ENCODE measurements at regions not wholly inside any gene's neighbourhood (a gene's known extent, or its start where the extent isn't known, plus 50 kb on each side); places are given as distances from the start of the nearest gene placed in this dataset.

DNA sequence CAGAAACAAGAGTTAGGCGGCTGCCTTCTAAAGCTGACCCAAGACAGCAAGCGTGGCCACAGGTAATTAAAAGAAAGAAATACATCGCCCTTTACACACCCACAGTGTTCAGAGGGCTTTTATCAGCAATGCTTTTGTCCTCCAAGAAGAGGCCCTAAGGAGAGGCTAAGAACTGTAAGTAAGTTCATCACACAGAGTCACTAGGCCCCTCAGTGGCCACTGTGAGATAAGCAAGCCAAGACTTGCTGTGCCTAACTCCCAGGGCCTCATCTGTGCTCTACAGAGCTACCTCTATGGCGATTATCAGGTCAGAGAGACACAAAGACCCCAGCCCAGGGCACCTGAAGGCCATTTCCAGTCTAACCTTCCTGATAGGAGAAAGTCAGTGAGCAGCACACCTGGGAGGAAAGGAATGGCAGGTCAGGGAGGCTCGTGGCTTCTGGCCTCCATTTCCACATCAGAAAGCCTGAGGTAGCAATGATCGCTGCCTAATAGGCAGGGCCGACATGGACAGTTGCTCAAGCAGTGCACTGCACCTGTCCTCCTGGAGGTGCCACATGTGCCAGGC, 545.2 kb upstream of the CDH11 start:
- TF ChIP-seq, protein P1, sequence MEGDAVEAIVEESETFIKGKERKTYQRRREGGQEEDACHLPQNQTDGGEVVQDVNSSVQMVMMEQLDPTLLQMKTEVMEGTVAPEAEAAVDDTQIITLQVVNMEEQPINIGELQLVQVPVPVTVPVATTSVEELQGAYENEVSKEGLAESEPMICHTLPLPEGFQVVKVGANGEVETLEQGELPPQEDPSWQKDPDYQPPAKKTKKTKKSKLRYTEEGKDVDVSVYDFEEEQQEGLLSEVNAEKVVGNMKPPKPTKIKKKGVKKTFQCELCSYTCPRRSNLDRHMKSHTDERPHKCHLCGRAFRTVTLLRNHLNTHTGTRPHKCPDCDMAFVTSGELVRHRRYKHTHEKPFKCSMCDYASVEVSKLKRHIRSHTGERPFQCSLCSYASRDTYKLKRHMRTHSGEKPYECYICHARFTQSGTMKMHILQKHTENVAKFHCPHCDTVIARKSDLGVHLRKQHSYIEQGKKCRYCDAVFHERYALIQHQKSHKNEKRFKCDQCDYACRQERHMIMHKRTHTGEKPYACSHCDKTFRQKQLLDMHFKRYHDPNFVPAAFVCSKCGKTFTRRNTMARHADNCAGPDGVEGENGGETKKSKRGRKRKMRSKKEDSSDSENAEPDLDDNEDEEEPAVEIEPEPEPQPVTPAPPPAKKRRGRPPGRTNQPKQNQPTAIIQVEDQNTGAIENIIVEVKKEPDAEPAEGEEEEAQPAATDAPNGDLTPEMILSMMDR (IDR thresholded peaks at IDR 0.05): no peak

DNA sequence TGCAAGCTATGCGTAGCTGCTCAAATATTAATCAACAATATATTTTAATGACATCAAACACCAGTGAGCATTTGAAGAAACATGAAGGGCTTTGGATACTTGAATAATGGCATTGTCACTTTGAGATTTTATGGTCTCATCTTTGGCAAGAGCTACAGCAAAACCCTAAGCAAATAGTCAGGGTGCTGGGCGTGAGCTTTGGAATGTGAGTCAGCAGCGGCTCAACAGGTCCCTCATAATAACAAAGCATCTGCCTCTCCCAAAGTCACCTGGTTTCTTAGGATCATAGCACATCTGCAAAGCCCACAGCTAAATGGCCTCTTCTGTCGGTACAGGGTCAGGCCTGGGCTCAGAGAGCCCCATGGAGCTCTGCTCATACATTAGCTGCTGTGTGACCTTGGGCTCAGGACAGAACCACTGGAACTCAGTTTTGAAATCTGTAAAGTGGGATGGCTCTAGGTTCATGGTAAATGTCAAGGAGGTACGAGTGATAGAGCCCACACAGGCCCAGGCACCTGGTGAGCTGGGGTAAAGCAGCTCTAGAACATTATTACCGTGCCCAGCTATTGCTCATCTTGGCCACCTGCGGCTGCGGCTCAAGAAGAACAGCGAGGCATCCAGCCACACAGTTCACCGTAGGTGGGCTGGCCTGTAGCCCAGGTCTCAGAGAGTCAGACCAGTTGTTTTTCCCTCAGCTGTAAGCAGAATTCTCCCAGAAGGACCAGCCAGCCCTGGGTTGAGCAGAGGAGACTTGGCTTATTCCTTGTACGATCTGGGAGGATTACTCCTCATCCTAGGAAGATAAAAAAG, 544.5 kb upstream of the CDH11 start:
- TF ChIP-seq, protein P1 (IDR thresholded peaks at IDR 0.05): no peak

DNA sequence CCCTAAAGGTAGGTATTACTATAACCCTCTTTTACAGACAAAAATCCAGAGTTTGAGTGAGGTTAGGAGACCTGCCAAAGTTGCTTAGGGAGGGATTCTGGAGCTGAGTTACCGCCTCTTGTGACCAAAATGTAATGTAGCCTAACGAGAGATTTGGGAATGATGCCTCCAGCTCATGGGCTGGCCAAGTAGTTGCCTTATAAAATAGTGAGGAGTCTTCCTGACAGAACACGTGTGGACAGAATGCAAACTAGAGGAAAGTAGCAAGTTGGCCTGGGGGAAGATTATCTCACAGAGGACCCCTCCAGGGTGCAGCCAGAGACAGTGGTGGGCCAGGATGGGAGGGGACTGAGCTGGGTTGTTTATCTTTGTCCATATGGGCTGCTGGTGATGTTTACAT, 543.7 kb upstream of the CDH11 start:
- TF ChIP-seq, protein P1 (IDR thresholded peaks at IDR 0.05): no peak

DNA sequence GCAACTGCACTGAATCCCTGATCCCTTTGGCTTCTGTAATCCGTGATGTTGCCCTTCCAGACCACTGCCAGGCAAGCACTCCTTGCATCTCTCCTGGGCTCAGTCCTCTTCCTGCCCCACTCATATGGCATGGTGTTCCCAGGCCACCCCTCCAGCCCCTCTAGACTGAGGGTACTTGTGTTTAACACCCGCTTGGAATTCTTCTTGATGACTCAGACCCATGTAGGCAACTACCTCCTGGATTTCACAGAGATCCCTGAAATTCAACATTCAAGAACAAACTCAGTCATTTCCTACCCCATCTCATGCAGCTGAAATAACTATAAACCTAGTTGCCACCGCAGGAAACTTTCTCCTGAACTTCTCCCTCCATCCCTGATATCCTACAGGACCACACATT, 541.9 kb upstream of the CDH11 start:
- TF ChIP-seq, protein P1 (IDR thresholded peaks at IDR 0.05): no peak

DNA sequence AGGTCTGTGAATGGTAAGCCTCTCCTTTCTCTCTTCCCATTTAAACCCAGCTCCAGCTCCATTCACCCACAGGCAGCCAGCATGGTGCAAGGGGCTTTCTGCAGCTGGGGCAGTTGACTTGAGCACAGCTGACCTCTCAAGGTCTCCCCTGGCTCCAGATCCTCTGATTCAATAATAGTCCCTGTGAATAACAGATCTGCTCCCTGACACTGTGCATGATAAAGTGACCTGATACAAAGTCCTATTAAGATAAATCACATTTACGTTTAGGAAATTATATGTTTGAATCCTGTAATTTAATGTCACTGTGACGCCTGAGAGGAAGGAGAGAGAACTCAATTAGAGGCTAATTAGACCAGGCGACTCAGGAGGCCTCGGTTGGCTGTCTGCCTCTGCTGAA, 540.4 kb upstream of the CDH11 start:
- TF ChIP-seq, protein P1 (IDR thresholded peaks at IDR 0.05): no peak

DNA sequence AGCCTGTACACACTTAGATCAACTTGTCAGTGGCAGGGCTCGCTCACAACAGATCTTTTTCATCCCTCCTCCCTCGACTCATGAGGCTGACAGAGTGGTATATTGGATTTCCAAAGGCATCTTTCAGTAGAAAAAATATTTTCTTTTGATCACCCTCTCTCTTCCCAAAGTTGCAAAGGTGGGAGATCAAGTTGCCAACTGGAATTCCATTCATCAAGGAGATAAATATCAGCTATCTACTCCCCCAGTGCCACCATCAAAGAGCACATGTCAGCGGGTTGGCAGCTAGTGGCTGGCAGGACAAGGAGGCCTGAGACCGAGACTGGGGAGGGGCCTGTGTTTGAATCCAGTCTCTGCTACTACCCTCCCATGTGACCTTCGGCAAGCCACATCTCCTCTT, 539.7 kb upstream of the CDH11 start:
- TF ChIP-seq, protein P1 (IDR thresholded peaks at IDR 0.05): no peak

DNA sequence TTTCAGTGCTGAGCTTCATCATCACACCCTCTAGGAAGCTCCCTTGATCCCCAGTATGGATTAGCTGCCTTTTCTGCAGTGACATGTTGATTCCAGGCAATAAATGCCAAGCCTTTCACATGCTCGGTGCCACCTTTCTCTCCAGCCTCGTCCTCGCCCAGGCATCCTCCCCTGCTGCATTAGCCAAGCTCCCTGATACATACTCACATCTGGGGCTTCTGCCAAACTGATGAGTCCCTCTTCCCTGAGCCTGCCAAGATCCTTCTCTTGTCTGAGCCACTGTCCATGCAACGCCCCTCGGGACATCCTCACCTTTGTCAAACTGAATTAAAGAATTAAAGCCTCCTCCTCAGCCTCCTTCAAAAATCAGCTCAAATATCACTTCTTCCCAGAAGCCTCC, 538.5 kb upstream of the CDH11 start:
- TF ChIP-seq, protein P1 (IDR thresholded peaks at IDR 0.05): no peak
